Ishikawa (cell line): ENCODE measurements at regions not wholly inside any gene's neighbourhood (a gene's known extent, or its start where the extent isn't known, plus 50 kb on each side); places are given as distances from the start of the nearest gene placed in this dataset.

Experiments used
- CEBPB ChIP-seq: IDR thresholded peaks from 2 replicates; pipeline ENCODE4 v1.6.1; 2012
- FOXM1 ChIP-seq: IDR thresholded peaks from 2 replicates; pipeline ENCODE4 v1.6.1; 2012; ENCODE audit warnings: low read depth, borderline replicate concordance
- NFIC ChIP-seq: IDR thresholded peaks from 2 replicates; pipeline ENCODE4 v1.6.1; 2012
- TEAD4 ChIP-seq: IDR thresholded peaks from 2 replicates; pipeline ENCODE4 v1.6.1; 2012
- YY1 ChIP-seq: IDR thresholded peaks from 2 replicates; pipeline ENCODE4 v1.6.1; 2012; ENCODE audit warnings: low read depth
- TF ChIP-seq, protein P1 (sequence below): IDR thresholded peaks from 2 replicates; pipeline ENCODE4 v1.6.1; 2012

- TF ChIP-seq YY1 (no peak), NFIC (no peak), TEAD4 (no peak), CEBPB (no peak), FOXM1 (no peak)
- TF ChIP-seq, protein P1, sequence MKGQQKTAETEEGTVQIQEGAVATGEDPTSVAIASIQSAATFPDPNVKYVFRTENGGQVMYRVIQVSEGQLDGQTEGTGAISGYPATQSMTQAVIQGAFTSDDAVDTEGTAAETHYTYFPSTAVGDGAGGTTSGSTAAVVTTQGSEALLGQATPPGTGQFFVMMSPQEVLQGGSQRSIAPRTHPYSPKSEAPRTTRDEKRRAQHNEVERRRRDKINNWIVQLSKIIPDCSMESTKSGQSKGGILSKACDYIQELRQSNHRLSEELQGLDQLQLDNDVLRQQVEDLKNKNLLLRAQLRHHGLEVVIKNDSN: no peak
Observed at GRCh38 chr5:116853992-116854391, 279.4 kb upstream of the SEMA6A start.
